HCT116 (cell line): ENCODE measurements at regions not wholly inside any gene's neighbourhood (a gene's known extent, or its start where the extent isn't known, plus 50 kb on each side); places are given as distances from the start of the nearest gene placed in this dataset.

Experiments
- ATAC-seq: fragments of 200-7000 bp; cut with Tn5 transposase; 2 replicates; pipeline ENCODE4 v1.9.1; 2020; ENCODE audit warnings: mild to moderate bottlenecking, moderate library complexity
- BruUV-seq: library from RNA; stranded (reverse); fragments of 400-500 nt; replicated peaks from 2 replicates; lab custom pipeline; 2021; lab: Mats Ljungman, UMichigan
- CTCF ChIA-PET: fragments of 300-600 bp; sonication (Branson Sonifier 250); formaldehyde crosslinking; loops from one replicate; lab custom pipeline; 2021; ENCODE audit warnings: antibody characterized with exemption; lab: Charles Lee
- POLR2A ChIA-PET: fragments of 300-600, 350-600 bp; sonication (Branson Sonifier 250); formaldehyde crosslinking; loops from one replicate; lab custom pipeline; 2021; ENCODE audit warnings: antibody characterized with exemption; lab: Charles Lee
- RAD21 ChIA-PET, 2 experiments: fragments of 300-600 bp; sonication (Branson Sonifier 250); formaldehyde crosslinking; loops; one replicate each; lab custom pipeline; 2023; ENCODE audit warnings: low total read pairs in 2 of 2; ENCODE audit not compliant: uncharacterized antibody in 2 of 2, unreplicated experiment in 2 of 2, low non-redundant PET in 1 of 2; lab: Charles Lee
- DNase-seq: peaks from one replicate; pipeline ENCODE4 v3.0.0-alpha.2; 2010; ENCODE audit warnings: low read depth, low spot score
- H2AFZ ChIP-seq: fragments of 200-600 bp; shearing (Covaris generic), sonication (generic); 2 replicates; pipeline ENCODE4 v1.6.1; 2017; ENCODE audit warnings: low read depth, mixed run types, mixed read lengths, antibody characterized with exemption, low read length; ENCODE audit not compliant: poor library complexity, severe bottlenecking
- H3K27ac ChIP-seq: 2 replicates; pipeline ENCODE4 v1.5.1; 2012; ENCODE audit warnings: low read depth, low read length
- H3K27me3 ChIP-seq: fragments of 200-600 bp; sonication (generic); 2 replicates; pipeline ENCODE4 v1.6.1; 2016; ENCODE audit warnings: mixed run types, low read length, mixed read lengths; ENCODE audit not compliant: insufficient read depth
- H3K36me3 ChIP-seq, 2 experiments: fragments of 200-500 bp in 1 of 2; fragments of 200-600 bp in 1 of 2; sonication (Bioruptor generic) in 1 of 2; sonication (generic) in 1 of 2; 2 replicates each; pipeline versions ENCODE4 v1.5.1 to v1.6.1; 2014 to 2016; ENCODE audit warnings: low read length in 2 of 2, inconsistent platforms in 1 of 2, mixed read lengths in 1 of 2, mixed run types in 1 of 2; ENCODE audit not compliant: insufficient read depth in 2 of 2, control insufficient read depth in 1 of 2
- H3K4me1 ChIP-seq, 2 experiments: fragments of 200-600 bp in 1 of 2; sonication (generic) in 1 of 2; 2 replicates each; pipeline versions ENCODE4 v1.5.1 to v1.6.1; 2012 to 2017; ENCODE audit warnings: low read length in 2 of 2, inconsistent platforms in 1 of 2, mild to moderate bottlenecking in 1 of 2, mixed read lengths in 1 of 2, mixed run types in 1 of 2, moderate library complexity in 1 of 2; ENCODE audit not compliant: insufficient read depth in 2 of 2, control insufficient read depth in 1 of 2
- H3K4me2 ChIP-seq: fragments of 200-600 bp; sonication (generic); 2 replicates; pipeline ENCODE4 v1.6.1; 2017; ENCODE audit warnings: mixed run types, low read length, mixed read lengths
- H3K4me3 ChIP-seq, 2 experiments: fragments of 200-600 bp in 1 of 2; sonication (generic) in 1 of 2; replicated peaks in 1 of 2; 2 replicates each; pipeline ENCODE4 v1.5.1; 2011 to 2016; ENCODE audit warnings: low read length in 2 of 2, control low read depth in 1 of 2, low read depth in 1 of 2, mild to moderate bottlenecking in 1 of 2, mixed read lengths in 1 of 2, mixed run types in 1 of 2
- H3K79me2 ChIP-seq: fragments of 200-600 bp; sonication (generic); 2 replicates; pipeline ENCODE4 v1.6.1; 2017; ENCODE audit warnings: mild to moderate bottlenecking, mixed run types, low read length, moderate library complexity, mixed read lengths; ENCODE audit not compliant: insufficient read depth
- H3K9ac ChIP-seq: fragments of 200-600 bp; sonication (generic); 2 replicates; pipeline ENCODE4 v1.6.1; 2016; ENCODE audit warnings: low read length, mixed read lengths
- H3K9me2 ChIP-seq: fragments of 200-600 bp; sonication (generic), shearing (Covaris generic); 2 replicates; pipeline ENCODE4 v1.6.1; 2017; ENCODE audit warnings: mixed run types, mild to moderate bottlenecking, moderate library complexity; ENCODE audit not compliant: insufficient read depth
- H3K9me3 ChIP-seq, 2 experiments: fragments of 200-500 bp in 1 of 2; fragments of 200-600 bp in 1 of 2; sonication (Bioruptor generic) in 1 of 2; sonication (generic) in 1 of 2; 2 replicates each; pipeline ENCODE4 v1.6.1; 2014 to 2017; ENCODE audit warnings: low read length in 2 of 2, mixed read lengths in 2 of 2, inconsistent platforms in 1 of 2, low read depth in 1 of 2, mild to moderate bottlenecking in 1 of 2, mixed run types in 1 of 2, moderate library complexity in 1 of 2; ENCODE audit not compliant: control insufficient read depth in 1 of 2, insufficient read depth in 1 of 2
- H4K20me1 ChIP-seq: fragments of 200-600 bp; sonication (generic), shearing (Covaris generic); 2 replicates; pipeline ENCODE4 v1.6.1; 2017; ENCODE audit warnings: mixed run types, mild to moderate bottlenecking, moderate library complexity; ENCODE audit not compliant: insufficient read depth
- ATF3 ChIP-seq: IDR thresholded peaks from 2 replicates; pipeline ENCODE4 v1.6.1; 2012
- CBX3 ChIP-seq: IDR thresholded peaks from 2 replicates; pipeline ENCODE4 v1.6.1; 2012; ENCODE audit warnings: low read depth
- CEBPB ChIP-seq: IDR thresholded peaks from 2 replicates; pipeline ENCODE4 v1.6.1; 2012; ENCODE audit warnings: low read depth
- EGR1 ChIP-seq: IDR thresholded peaks from 2 replicates; pipeline ENCODE4 v1.6.1; 2012; ENCODE audit warnings: low read depth
- EZH2phosphoT487 ChIP-seq: fragments of 200-600 bp; IDR thresholded peaks from 2 replicates; pipeline ENCODE4 v1.6.1; 2018; ENCODE audit warnings: antibody characterized with exemption, borderline replicate concordance
- FOSL1 ChIP-seq: IDR thresholded peaks from 2 replicates; pipeline ENCODE4 v1.6.1; 2012; ENCODE audit warnings: low read depth
- JUND ChIP-seq: IDR thresholded peaks from 2 replicates; pipeline ENCODE4 v1.6.1; 2012
- RAD21 ChIP-seq: IDR thresholded peaks from 2 replicates; pipeline ENCODE4 v1.6.1; 2012; ENCODE audit warnings: low read depth, mild to moderate bottlenecking
- REST ChIP-seq: IDR thresholded peaks from 2 replicates; pipeline ENCODE4 v1.6.1; 2012; ENCODE audit warnings: low read depth
- SIN3A ChIP-seq: IDR thresholded peaks from 2 replicates; pipeline ENCODE4 v1.6.1; 2012; ENCODE audit warnings: low read depth
- SRF ChIP-seq: IDR thresholded peaks from 2 replicates; pipeline ENCODE4 v1.6.1; 2012; ENCODE audit warnings: low read depth
- ZBTB33 ChIP-seq: IDR thresholded peaks from 2 replicates; pipeline ENCODE4 v1.6.1; 2011; ENCODE audit warnings: mild to moderate bottlenecking, low read length, moderate library complexity; ENCODE audit not compliant: insufficient replicate concordance; ENCODE audit errors: extremely low read depth
- ZFX ChIP-seq: fragments of 450-650 bp; IDR thresholded peaks from 2 replicates; pipeline ENCODE4 v1.6.1; 2017
- intact Hi-C: fragments of 100-400 bp; cut with micrococcal nuclease; formaldehyde crosslinking; loops from 2 replicates; pipeline ENCODE4 v1.10.0; 2022

GRCh38 chr3:182516597-182517336, 276.5 kb upstream of the ATP11B start:
- RAD21 ChIA-PET: no interaction called here
- TF ChIP-seq EGR1 (no peak), FOSL1 (no peak), SIN3A (no peak), ZFX (no peak), CEBPB (no peak), ZBTB33 (no peak), SRF (no peak), CBX3 (no peak), EZH2phosphoT487 (no peak)

GRCh38 chr3:182519569-182519968, 273.7 kb upstream of the ATP11B start:
- no peak for TF ChIP-seq EZH2phosphoT487
- TF ChIP-seq REST: no peak
- no peak for TF ChIP-seq EGR1
- no peak for TF ChIP-seq SIN3A
- TF ChIP-seq JUND: no peak
- TF ChIP-seq RAD21: no peak
- no peak for TF ChIP-seq ATF3
- H3K4me1 ChIP-seq: no peaks in the 10 kb centered on the region

More at GRCh38 chr3:182516597-182517336, 276.5 kb upstream of the ATP11B start:
- Histone ChIP-seq H2AFZ (no peak overlapping the region), H4K20me1 (no peaks in the 10 kb centered on the region), H3K4me3 (no peak overlapping the region), H3K27me3 (no peaks in the 10 kb centered on the region), H3K4me2 (no peak overlapping the region), H3K9ac (no peak overlapping the region), H3K79me2 (no peaks in the 10 kb centered on the region), H3K9me2 (no peaks in the 10 kb centered on the region), H3K27ac (no peak overlapping the region), H3K9me3 (no peaks in the 10 kb centered on the region), H3K4me1 (no peaks in the 10 kb centered on the region), H3K36me3 (no peaks in the 10 kb centered on the region)
- POLR2A ChIA-PET: no interaction called here
- DNase-seq (no peak), ATAC-seq (no peak)
- BruUV-seq: no TSS peak
- intact Hi-C loops: no loop called here
- CTCF ChIA-PET: no interaction called here

More at GRCh38 chr3:182519569-182519968, 273.7 kb upstream of the ATP11B start:
- Histone ChIP-seq H3K4me3 (no peak overlapping the region), H3K27ac (no peak overlapping the region), H3K9me3 (no peaks in the 10 kb centered on the region), H3K79me2 (no peaks in the 10 kb centered on the region), H3K27me3 (no peaks in the 10 kb centered on the region), H3K9ac (no peak overlapping the region), H2AFZ (no peak overlapping the region), H3K4me2 (no peak overlapping the region), H3K9me2 (no peaks in the 10 kb centered on the region), H3K36me3 (no peaks in the 10 kb centered on the region), H4K20me1 (no peaks in the 10 kb centered on the region)
- POLR2A ChIA-PET: no interaction called here
- no peak for ATAC-seq
- RAD21 ChIA-PET: no interaction called here
- DNase-seq: no peak
- no TSS peak for BruUV-seq
- CTCF ChIA-PET: no interaction called here
- intact Hi-C loops: no loop called here
